ENCODE measurements at regions not wholly inside any gene's neighbourhood (a gene's known extent, or its start where the extent isn't known, plus 50 kb on each side); places are given as distances from the start of the nearest gene placed in this dataset.

DNA sequence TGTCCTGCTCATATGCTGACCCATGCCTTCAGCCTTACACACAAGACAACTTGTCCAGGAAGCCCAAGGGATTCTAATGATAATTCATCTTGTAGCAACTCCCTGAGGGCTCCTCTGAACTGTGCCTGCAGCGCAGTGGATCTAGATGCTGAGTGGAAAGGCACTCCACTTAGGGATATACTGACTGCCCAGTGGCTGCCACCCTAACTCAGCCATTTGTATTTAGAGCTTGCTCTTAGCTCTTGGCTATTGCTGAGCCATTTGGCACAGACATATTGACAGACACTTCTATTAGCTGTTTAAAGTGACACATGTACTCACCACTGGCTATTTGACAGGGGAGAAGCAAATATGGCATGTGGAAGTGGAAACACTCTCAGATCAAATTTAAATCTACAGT, 278.3 kb upstream of the SGK1 start:
- no peak overlapping the region for H3K27ac ChIP-seq
- no peaks in the 10 kb centered on the region for H3K27me3 ChIP-seq (ENCODE audit: insufficient read depth, low read depth, severe bottlenecking)
- no peak for DNase-seq
- H3K9me3 ChIP-seq (ENCODE audit: severe bottlenecking), result no peaks in the 10 kb centered on the region
- no peaks in the 10 kb centered on the region for H3K36me3 ChIP-seq
- TF ChIP-seq, protein P1, sequence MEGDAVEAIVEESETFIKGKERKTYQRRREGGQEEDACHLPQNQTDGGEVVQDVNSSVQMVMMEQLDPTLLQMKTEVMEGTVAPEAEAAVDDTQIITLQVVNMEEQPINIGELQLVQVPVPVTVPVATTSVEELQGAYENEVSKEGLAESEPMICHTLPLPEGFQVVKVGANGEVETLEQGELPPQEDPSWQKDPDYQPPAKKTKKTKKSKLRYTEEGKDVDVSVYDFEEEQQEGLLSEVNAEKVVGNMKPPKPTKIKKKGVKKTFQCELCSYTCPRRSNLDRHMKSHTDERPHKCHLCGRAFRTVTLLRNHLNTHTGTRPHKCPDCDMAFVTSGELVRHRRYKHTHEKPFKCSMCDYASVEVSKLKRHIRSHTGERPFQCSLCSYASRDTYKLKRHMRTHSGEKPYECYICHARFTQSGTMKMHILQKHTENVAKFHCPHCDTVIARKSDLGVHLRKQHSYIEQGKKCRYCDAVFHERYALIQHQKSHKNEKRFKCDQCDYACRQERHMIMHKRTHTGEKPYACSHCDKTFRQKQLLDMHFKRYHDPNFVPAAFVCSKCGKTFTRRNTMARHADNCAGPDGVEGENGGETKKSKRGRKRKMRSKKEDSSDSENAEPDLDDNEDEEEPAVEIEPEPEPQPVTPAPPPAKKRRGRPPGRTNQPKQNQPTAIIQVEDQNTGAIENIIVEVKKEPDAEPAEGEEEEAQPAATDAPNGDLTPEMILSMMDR (IDR thresholded peaks at IDR 0.05; ENCODE audit: low read depth, low read length), result no peak
- no peak overlapping the region for H3K4me3 ChIP-seq (ENCODE audit: low read depth, low read length)

DNA sequence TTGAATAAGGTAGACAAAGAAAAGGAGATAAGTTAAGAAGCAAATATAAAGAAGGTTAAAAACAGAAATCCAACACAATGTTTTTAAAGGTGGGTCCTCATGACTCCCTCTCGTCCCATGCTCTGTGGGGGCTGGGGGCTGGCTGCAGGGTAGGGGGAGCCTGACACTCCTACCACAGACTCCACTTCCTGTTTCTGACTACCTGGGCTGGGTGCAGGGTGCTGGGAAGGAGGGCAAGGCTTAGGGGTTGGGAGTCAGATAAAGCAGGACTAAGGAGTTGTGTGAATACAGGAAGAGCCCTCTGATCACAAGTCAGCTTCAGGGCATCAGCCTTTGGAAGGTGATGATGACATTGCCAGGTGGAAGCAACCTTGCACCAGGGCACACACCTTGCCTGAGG, 277.0 kb upstream of the SGK1 start:
- H3K9me3 ChIP-seq (ENCODE audit: severe bottlenecking), result no peaks in the 10 kb centered on the region
- TF ChIP-seq, protein P1 (IDR thresholded peaks at IDR 0.05; ENCODE audit: low read depth, low read length), result no peak
- no peak overlapping the region for H3K27ac ChIP-seq
- H3K27me3 ChIP-seq (ENCODE audit: insufficient read depth, low read depth, severe bottlenecking), result no peaks in the 10 kb centered on the region
- no peak for DNase-seq
- no peak overlapping the region for H3K4me3 ChIP-seq (ENCODE audit: low read depth, low read length)
- no peaks in the 10 kb centered on the region for H3K36me3 ChIP-seq

DNA sequence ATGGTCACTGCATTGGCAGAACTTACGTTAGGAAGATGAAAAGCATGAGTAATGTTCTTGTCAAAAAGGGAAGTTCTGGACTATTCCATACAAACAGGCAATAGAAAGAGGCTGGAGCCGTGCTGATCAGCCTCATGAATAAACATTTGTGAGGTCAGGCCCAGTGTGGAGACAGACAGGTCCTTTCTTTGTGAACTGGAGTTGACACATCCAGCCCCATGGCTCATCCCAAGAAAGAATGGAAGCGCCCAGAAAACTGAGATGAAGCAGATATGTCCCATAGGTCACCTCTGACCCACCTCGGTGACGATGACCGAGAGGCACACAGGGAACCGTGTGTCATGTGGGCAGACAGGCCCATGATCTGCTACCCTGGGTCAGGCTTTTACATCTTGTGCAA, 276.0 kb upstream of the SGK1 start:
- H3K27ac ChIP-seq, result no peak overlapping the region
- DNase-seq, result no peak
- H3K36me3 ChIP-seq, result no peaks in the 10 kb centered on the region
- no peaks in the 10 kb centered on the region for H3K27me3 ChIP-seq (ENCODE audit: insufficient read depth, low read depth, severe bottlenecking)
- H3K9me3 ChIP-seq (ENCODE audit: severe bottlenecking), result no peaks in the 10 kb centered on the region
- H3K4me3 ChIP-seq (ENCODE audit: low read depth, low read length), result no peak overlapping the region
- TF ChIP-seq, protein P1 (IDR thresholded peaks at IDR 0.05; ENCODE audit: low read depth, low read length), result no peak

DNA sequence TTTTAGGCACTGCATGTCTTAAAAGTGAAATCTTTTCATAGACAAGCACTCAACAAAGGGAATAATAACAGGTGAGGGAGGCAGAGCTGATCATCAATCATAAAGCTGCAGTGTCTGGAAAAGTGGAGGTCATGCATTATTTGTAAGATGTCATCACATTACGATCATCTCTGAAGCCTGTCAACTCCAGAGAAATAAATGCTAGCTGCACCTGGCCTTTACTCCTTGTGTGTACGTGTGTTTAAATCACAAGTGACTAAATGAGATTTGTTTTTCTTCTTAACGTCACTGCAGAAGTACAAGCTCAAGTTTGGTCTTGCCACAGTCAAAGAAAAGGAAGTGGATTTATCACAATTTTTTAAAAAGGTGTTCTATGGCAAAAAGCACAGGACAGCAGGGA, 275.5 kb upstream of the SGK1 start:
- DNase-seq, result no peak
- Histone ChIP-seq H3K9me3 (ENCODE audit: severe bottlenecking) (no peaks in the 10 kb centered on the region), H3K4me3 (ENCODE audit: low read depth, low read length) (no peak overlapping the region), H3K27ac (no peak overlapping the region), H3K36me3 (no peaks in the 10 kb centered on the region), H3K27me3 (ENCODE audit: insufficient read depth, low read depth, severe bottlenecking) (no peaks in the 10 kb centered on the region)
- TF ChIP-seq, protein P1 (IDR thresholded peaks at IDR 0.05; ENCODE audit: low read depth, low read length), result no peak

DNA sequence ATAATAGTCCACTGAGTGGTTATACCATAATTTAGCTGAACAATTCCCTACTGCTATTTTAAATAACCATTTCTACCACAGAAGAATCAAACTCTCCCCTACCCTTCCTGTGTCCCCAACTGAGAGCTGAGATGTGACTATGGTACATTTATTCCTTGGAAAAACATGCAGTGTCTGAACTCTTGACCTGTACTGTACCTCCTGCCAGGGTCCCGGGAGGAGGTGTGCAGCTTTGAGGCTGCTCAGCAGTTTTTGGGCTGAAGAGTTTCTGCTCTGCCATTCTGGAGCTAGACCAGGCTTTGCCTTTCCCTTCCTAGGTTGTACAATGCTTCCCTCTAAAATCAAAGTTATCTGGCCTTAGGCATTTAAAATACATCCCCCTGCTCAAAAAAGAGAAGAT, 275.1 kb upstream of the SGK1 start:
- no peak overlapping the region for H3K4me3 ChIP-seq (ENCODE audit: low read depth, low read length)
- TF ChIP-seq, protein P1 (IDR thresholded peaks at IDR 0.05; ENCODE audit: low read depth, low read length), result no peak
- H3K27ac ChIP-seq, result no peak overlapping the region
- H3K36me3 ChIP-seq, result no peaks in the 10 kb centered on the region
- H3K9me3 ChIP-seq (ENCODE audit: severe bottlenecking), result no peaks in the 10 kb centered on the region
- no peaks in the 10 kb centered on the region for H3K27me3 ChIP-seq (ENCODE audit: insufficient read depth, low read depth, severe bottlenecking)
- DNase-seq, result no peak

DNA sequence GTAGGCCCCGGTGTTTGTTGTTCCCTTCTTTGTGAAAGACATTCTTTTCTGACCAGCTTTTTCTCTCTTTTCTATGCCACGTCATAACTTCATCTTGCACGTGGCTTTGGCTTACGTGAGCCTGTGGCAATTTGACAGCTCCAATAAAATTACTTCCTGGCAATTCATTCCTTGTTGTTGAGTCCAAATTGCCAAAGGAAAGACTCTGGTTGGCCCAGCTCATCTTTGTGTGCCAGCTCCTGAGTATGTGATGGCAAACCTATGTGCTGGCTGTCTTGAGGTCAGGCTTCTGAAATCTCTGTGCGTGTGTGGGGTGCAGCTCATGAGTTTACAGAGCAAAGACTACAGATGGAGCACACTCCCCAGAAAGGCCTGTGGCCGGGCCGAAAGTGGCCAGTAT, 272.5 kb upstream of the SGK1 start:
- Histone ChIP-seq H3K27me3 (ENCODE audit: insufficient read depth, low read depth, severe bottlenecking) (no peaks in the 10 kb centered on the region), H3K4me3 (ENCODE audit: low read depth, low read length) (no peak overlapping the region), H3K36me3 (no peaks in the 10 kb centered on the region), H3K27ac (no peak overlapping the region), H3K9me3 (ENCODE audit: severe bottlenecking) (no peaks in the 10 kb centered on the region)
- TF ChIP-seq, protein P1 (IDR thresholded peaks at IDR 0.05; ENCODE audit: low read depth, low read length), result no peak
- DNase-seq, result no peak

Measured in WERI-Rb-1 (cell line).